Pons (tissue), 1 donor: ENCODE measurements at regions not wholly inside any gene's neighbourhood (a gene's known extent, or its start where the extent isn't known, plus 50 kb on each side); places are given as distances from the start of the nearest gene placed in this dataset.
"Not testable (repeated sequence)": the region's sequence is repeated elsewhere in the genome, so short reads cannot be mapped to it uniquely, and the experiment has no call there.

Experiments used
- DNase-seq: peaks from one replicate; pipeline ENCODE4 v3.0.0-alpha.2; 2016; ENCODE audit warnings: low spot score

DNA sequence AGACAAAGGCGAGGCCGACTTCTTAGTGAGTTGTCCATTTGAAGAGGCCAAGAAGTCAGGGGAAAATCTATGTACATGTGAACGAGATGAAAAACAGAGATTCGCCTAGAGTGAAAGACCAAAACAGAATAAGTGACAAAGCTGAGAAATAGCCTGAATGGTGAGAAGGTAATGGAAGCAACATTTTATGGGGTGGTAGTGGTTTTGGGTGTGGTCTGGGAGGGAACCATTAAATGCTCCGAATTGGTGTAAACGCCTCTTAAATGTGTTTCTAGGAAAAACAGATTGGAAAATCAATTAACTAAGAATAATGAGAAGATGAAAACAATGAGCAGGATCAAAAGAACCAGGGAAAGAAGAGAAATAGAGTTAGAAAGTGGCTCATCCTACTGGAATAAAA lies 83.8 kb upstream of the MANSC4 start:
- DNase-seq = no peak

DNA sequence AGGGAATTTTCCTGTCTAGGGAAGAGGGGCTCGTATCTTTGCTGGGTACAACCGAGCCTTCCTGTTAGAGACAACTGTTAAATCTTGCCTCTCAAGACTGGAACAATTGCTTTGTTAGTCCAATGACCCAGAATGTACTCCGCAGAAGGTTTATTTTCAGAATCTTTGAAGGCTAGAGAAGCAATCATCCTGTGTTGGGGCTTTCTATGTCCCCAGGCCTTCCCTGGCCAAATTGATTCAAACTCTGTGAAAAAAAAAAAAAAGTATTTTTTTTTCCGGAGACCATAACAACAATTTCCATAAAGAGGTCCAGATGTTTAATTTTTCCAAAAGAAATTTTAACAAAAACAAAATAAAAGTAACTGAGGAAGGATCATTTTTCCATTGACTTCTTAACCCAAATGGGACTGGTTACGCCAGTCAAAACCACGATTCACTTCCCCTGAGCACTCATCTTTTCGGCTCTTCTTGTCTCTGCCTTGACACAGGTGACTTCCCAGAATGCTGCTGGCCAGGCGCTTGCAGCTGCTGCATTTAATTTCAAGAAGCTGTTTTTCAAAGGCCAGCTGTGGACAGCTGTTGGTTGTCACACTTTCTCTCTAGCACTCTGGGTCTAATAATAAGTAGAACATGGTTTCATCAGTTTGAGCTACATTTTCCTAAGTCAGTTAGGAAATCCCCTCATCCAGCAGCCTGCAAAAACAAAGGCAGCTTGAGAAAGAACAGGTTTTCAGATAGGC lies 81.6 kb upstream of the MANSC4 start:
- DNase-seq = no peak

DNA sequence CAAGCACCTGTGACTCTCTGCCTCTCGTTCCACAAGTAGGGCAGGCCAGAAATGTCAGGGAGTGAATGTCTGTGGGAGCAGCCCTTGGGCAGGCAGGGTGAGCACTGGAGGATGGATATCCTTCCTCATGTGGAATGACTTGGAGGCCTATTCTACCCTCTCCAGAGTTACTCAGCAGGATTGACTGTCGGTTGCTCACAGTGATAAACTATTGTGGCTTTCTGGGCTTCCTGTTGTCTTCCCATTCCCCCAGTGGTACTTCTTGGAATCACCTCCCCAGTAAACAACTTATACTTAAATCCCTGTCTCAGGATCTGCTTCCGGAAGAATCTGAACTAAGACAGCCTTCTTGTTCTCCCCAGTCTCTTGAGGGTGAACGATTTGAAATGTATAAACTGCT lies 79.6 kb upstream of the MANSC4 start:
- no peak for DNase-seq

DNA sequence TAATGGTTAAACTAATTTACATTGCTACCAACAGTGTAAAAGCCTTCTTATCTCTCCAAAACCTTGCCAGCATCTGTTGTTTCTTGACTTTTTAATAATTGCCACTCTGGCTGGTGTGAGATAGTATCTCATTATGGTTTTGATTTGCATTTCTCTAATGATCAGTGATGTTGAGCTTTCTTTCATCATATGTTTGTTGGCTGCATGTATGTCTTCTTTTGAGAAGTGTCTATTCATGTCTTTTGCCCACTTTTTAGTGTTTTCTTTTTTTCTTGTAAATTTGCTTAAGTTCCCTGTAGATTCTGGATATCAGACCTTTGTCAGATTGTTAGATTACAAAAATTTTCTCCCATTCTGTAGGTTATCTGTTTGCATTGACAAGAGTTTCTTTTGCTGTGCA lies 77.0 kb upstream of the MANSC4 start:
- not testable (repeated sequence) for DNase-seq

DNA sequence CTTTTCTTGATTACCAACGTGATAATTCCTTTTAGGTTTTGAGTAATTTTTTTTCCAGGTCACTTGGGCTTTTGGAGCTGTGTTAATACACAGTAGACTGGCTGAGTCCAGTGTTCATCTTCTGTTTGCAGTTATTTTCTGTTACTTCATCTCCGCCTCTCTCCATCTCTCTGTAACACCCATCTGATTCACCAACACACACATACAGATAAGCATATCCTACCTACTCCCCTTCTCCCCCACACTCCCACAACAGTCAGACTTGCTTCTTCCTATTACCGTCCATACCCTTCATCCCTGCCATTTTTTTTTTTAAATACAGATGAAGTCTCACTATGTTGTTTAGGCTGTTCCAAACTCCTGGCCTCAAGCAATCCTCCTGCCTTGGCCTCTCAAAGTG lies 72.7 kb upstream of the MANSC4 start:
- no peak for DNase-seq
